Frontal cortex (tissue), 1 donor: ENCODE measurements at regions not wholly inside any gene's neighbourhood (a gene's known extent, or its start where the extent isn't known, plus 50 kb on each side); places are given as distances from the start of the nearest gene placed in this dataset. TPM values are rescaled to one million over a fixed set of nuclear protein-coding genes. Genes with fewer than 3 reads are reported as not detected.

ENCODE experiments used
- small RNA-seq: library from RNA; depleted of rRNA; stranded (forward); fragments of <200 nt; gene quantifications from one replicate; pipeline ENCODE3, GENCODE V24; 2014

Small RNAs in the stretch of these regions (small RNA-seq; reads per million reads assigned to genes)
- not detected for gene AC114737.2
